HepG2 (cell line): ENCODE measurements at regions not wholly inside any gene's neighbourhood (a gene's known extent, or its start where the extent isn't known, plus 50 kb on each side); places are given as distances from the start of the nearest gene placed in this dataset.

ENCODE experiments used
- SKIL ChIP-seq: sonication (generic); formaldehyde crosslinking; IDR thresholded peaks from 2 replicates; pipeline ENCODE4 v1.8.0; 2022; ENCODE audit warnings: missing genetic modification reagents, mild to moderate bottlenecking, moderate library complexity, borderline replicate concordance
- ZBTB49 ChIP-seq: sonication (generic); formaldehyde crosslinking; IDR thresholded peaks from 2 replicates; pipeline ENCODE4 v1.4.0; 2020; ENCODE audit warnings: missing genetic modification reagents, borderline replicate concordance

GRCh38 chr2:20115374-20115773 is 63.9 kb upstream of the LAPTM4A start:
- no peak for TF ChIP-seq ZBTB49
- no peak for TF ChIP-seq SKIL (CRISPR knock-in tag)
